Midbrain (tissue), 1 donor: ENCODE measurements at regions not wholly inside any gene's neighbourhood (a gene's known extent, or its start where the extent isn't known, plus 50 kb on each side); places are given as distances from the start of the nearest gene placed in this dataset.
"Not testable (repeated sequence)": the region's sequence is repeated elsewhere in the genome, so short reads cannot be mapped to it uniquely, and the experiment has no call there.

Experiments used
- DNase-seq: peaks from one replicate; lab custom pipeline; 2025; lab: John Stamatoyannopoulos, UW

DNA sequence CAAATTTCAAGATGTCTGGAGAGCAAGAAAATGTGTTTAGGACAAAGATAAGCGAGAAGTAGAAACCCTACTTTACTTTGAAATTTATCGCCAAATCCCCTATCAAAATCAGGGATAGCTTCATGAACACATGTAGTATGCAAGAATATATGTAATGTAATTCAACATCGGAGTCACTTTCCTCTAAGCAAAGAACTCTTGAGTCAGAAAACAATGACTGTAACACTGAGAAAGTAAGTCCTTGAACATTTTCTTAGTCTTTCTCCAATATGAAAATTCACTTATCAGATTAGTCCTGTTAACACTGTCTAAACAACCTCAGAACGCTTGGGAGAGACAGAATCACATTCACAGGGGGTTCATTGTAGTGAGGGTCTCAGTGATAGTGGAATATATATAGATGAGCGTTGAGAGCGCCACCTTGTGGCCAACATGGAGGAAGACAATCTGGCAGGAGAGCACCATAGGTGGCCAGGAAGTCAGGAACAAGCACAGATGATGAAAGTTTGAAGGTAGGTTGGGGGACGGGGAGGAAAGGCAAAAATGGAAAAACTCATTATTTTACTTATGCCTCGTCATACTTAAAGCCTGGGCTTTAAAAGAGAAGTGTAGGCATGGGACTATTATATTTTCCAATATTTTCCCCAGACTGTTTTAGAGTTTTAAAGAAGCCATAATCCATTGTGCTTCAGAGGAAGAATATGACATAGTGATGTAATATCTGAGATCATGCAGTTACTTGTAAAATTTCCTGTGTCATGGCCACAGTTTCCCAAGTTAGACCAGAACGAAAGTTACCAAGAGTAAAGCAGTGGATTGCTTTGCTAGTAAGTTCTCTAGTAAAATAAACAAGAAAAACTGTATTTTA, 115.5 kb upstream of the GNAI1 start:
- peak; percentile 49 for DNase-seq

DNA sequence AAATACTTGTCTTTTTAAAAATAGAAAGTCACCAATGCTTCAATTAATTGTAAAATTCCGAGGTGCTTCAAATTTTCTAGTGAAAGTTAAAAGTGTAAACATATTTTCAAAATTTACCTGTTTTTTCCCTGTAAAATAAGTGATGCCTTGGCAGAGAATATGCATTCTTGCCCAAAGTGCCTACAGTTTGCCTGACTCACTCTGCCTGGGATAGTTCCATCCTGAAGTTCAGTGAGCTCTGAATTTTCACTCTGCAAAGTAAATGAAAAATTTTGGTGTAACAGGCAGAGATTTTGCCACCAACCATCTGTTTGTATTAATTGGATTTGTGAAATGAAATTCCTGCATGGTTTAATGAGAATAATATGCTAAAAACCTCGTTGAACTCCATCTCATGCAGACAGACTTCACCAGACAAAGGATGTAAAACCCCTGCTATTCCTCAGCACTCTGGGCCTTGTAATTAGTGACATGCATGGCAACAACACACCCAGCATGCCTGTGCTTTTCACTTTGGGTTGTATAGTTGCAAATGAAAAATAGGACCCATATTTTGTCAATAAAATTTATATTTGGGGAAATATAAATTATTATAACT, 117.4 kb upstream of the GNAI1 start:
- DNase-seq: no peak

DNA sequence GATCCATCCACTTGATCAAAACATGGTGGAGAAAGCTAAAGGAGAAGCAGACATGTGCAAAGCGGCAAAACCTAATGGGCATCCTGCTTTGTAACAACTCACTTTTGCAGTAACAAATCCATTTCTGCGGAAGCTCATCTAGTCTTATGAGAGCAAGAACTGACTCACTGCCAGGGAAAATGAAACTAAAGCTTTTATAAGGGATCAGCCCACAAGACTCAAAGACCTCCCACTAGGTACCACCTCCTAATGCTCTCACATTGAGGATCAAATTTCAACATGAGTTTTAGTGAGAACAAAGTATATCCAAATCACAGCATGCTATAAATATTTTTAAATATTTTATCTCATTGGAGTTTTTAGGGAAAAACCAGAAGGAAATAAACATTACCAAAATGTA, 120.1 kb upstream of the GNAI1 start:
- no peak for DNase-seq

DNA sequence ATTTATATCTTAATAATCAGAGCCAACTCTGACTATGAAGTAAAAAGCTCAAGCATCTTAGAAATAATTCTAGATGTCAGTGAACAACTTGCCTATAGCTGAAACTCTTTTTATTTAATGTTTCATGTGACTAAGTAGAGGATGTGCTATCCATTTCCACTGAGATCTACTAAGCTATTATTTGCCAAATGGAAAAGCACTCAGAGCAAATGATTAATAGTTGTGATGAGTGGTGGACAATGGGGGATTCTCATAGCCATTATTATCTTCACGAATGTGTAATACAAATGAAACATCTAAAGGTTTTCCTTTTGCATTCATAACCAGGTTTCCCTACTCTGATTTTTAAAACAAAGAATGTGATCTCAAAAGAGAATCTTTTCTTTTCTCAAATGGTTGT, 126.6 kb upstream of the GNAI1 start:
- DNase-seq: no peak

DNA sequence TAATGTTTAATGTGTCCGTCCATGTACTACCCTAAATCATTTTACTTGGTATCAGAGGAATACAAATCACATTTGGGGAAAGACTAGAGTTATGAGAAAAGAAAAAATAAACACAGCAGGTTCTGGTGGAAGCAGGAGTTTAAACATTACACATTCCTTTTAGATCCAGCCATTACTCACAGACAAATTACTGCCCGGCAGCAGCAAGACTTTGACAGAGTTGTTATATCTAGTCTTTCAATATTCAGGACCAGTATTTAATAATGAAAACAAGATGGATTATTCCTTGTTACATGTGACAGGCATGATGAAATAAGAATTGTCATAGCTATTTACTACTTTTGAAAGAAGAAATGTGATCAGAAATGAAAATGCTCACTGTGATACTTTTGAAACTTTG, 131.8 kb upstream of the GNAI1 start:
- no peak for DNase-seq

DNA sequence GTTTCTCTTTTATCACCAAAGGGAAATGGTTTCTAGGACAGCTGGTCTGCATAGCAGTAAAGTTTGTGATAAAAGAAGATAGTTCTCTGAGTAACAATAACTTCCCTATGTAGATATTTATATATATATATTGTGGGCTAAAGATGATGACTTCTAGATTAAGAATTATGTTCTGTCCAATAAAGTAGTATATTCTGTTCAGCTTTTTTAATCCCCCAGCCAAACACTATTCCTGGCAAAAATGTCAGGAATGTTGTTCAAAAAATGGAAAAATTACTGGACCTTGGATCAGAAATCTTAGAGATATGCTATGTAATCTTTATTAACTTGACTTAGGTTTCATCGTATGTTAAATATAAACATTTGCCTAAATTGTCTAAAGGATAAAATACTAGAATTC, 136.3 kb upstream of the GNAI1 start:
- no peak for DNase-seq

DNA sequence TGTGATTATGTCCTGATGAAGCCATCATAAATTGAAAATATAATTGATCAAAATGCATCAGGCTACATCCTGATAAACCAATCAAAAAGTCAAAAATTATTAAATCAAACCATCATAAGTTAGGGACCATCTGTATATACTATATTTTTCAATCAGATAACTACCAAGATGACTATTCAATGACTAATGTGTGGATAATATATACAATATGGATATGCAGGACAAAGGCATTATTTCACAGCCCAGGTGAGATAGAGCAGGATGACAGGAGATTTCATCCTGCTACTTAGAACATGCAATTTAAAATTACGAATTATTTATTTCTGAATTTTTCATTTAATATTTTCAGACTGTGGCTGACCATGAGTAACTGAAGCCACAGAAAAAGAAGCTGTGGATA, 137.3 kb upstream of the GNAI1 start:
- DNase-seq: no peak

DNA sequence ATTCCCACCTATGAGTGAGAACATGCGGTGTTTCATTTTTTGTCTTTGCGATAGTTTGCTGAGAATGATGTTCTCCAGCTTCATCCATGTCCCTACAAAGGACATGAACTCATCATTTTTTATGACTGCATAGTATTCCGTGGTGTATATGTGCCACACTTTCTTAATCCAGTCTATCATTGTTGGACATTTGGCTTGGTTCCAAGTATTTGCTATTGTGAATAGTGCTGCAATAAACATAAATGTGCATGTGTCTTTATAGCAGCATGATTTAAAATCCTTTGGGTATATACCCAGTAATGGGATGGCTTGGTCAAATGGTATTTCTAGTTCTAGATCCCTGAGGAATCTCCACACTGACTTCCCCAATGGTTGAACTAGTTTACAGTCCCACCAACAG, 138.9 kb upstream of the GNAI1 start:
- not testable (repeated sequence) for DNase-seq

DNA sequence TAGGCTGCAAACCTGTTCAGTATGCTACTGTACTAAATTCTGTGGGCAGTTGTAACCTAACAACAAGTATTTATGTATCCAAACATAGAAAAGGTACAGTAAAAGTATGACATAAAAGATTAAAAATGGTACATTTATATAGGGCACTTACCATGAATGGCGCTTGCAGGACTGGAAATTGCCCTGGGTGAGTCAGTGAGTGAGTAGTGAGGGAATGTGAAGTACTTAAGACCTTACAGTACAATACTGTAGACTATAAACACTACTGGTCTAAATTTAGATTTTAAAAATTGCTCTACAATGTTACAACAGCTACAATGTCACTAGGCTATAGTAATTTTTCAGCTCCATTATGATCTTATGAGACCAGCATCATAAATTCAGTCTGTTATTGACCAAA, 146.0 kb upstream of the GNAI1 start:
- no peak for DNase-seq

DNA sequence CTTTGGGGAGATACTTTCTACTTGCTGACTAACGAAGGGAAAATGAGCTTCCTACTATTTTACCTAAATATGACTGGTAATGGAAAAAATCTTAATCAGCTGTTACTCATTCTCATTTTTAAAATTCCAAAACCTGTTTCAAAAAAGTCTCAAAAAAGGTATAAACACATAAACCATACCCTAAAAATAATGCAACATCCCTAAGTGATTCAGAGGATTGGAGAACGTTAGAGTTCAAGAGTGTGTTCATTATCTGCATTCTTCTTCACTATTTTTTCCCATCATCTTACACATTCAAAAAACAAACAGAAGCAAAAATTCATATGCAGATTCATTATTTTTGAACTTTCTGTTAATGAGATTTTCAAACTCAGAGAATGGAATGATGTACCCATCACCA, 150.4 kb upstream of the GNAI1 start:
- no peak for DNase-seq

DNA sequence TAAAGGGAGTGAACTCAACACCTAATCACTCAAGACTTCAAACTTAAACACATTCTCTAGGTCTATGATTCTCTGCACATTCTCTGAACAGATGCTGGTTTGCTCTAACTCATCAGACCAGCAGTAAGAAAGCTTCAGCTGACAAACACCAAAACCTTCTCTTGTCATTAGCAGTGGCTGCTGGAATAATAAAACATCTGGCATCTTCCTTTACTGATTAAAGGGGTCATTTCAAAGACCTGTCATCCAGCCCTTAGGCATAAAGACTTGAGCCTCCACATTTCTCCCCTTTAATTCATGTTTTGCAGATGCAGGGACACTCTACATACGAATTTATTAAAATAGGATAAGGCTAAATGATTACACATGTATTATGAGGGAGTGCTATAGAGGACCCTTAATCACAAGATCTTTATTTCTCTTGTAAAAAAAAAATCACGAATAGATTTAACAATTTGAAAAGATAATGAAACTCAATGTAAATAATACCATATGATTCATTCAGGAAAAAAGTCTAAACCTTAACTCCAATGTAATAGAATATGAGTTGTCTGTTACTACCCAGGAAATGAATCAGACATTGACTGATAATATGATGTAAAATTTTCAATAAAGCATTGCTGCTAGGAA, 152.4 kb upstream of the GNAI1 start:
- DNase-seq: no peak

DNA sequence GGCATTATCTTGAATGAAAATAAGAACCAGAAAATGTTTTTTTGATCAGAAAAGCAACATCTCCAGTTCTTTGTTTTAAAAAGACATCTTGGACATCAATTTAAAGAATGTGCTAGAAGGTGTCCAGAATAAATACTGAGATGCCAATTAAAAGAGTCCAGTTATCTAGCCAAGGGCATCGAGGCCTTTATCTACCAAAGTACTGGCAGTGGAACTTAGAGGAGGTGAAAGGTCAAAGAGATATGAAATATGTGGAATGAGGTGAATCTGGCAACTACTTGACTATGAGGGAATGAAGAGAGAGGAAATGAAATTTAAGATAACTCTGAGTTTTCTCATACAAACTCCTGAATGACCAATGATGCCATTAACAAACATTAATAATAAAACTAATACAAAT, 154.3 kb upstream of the GNAI1 start:
- no peak for DNase-seq

DNA sequence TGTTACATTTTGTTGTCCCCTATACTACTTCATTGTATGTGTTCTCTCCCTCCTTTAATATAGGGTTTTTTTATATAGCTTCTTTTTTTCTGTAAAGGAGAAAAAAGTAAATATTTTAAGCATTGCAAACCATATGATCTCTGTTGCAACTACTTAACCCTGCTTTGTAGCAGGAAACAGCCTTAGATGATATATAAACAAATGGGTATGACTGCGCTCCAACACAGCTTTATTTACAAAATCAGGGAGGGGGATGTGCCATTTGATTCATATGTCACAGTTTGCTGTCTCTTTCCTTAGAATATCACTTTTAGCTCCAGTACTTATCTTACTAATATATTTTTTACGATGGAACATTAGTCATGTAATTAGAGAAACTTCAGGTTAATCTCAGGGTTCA, 155.2 kb upstream of the GNAI1 start:
- DNase-seq: no peak

DNA sequence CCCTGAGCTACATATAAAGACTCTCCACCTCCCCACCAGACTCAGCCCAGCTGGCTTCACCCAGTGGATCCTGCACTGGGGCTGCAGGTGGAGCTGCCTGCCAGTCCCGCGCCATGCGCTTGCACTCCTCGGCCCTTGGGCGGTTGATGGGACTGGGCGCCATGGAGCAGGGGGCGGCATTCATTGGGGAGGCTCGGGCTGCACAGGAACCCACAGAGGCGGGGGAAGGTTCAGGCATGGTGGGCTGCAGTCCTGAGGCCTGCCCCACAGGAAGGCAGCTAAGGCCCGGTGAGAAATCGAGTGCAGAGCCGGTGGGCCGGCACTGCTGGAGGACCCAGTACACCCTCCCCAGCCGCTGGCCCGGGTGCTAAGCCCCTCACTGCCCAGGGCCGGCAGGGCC, 157.2 kb upstream of the GNAI1 start:
- no peak for DNase-seq

DNA sequence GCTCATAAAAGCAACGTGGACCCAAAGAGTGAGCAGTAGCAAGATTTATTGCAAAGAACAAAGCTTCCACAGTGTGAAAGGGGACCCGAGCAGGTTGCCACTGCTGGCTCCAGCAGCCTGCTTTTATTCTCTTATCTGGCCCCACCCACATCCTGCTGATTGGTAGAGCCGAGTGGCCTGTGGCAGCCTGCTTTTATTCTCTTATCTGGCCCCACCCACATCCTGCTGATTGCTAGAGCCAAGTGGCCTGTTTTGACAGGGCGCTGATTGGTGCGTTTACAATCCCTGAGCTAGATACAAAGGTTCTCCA, 158.0 kb upstream of the GNAI1 start:
- not testable (repeated sequence) for DNase-seq

DNA sequence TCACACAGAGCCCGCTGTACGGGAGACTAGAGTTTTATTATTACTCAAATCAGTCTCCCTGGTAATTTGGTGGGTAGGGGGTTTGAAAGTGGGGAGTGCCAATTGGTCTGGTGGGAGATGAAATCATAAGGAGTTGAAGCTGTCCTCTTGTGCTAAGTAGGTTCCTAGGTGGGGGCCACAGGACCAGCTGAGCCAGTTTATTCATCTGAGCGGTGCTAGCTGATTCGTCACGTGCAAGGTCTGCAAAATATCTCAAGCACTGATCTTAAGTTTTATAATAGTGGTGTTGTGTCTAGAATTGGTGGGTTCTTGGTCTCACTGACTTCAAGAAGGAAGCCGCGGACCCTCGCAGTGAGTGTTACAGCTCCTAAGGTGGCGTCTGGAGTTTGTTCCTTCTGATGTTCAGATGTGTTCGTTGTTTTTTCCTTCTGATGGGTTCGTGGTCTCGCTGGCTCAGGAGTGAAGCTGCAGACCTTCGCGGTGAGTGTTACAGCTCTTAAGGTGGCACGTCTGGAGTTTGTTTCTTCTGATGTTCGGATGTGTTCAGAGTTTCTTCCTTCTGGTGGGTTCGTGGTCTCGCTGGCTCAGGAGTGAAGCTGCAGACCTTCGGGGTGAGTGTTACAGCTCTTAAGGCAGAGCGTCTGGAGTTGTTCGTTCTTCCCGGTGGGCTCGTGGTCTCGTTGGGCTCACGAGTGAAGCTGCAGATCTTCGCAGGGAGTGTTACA, 158.5 kb upstream of the GNAI1 start:
- DNase-seq: not testable (repeated sequence)

DNA sequence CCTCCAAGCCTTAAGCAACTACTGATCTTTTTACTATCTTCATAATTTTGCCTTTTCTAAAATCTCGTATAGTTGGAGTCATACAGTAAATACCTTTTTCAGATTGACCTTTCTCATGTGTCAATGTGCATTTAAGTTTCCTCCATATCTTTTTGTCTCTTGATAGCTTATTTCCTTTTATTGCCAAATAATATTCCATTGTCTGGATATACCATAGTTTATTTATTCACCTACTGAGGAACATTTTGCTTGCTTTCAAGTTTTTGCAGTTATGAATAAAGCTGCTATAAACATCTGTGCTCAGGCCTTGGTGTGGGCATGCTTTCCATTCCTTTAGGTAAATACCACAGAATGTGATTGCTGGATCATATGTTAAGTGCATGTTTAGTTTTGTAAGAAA, 161.2 kb upstream of the GNAI1 start:
- DNase-seq: no peak

DNA sequence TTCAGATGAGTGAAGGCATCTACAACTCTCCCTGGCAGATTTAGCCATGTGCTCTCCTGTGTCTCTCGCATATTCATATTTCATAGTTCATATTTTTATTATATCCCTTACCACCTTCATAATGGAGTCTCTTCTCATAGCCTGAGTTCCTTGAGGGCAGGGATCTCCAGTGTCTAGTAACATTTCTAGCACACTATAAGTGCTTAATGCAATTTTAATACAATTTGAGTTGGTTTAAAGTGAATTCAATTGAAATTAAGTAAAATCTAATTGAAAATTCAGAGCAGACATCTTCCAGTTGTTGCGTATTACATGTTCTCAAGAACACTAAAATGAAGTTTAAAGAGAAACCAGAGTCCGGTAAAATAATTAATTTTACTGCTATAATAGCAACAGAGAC, 163.6 kb upstream of the GNAI1 start:
- DNase-seq: no peak

DNA sequence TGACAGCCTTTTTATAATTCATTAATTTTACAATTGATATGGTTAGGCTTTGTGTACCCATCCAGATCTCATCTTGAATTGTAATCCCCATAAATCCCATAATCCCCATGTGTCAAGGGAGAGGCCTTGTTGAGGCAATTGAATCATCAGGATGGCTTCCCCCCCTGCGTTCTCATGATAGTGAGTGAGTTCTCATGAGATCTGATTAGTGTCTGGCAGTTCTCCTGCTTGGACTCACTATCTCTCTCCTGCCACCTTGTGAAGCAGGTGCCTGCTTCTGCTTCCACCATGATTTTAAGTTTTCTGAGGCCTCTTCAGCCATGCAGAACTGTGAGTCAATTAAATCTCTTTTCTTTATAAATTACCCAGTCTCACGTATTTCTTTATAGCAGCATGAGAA, 165.7 kb upstream of the GNAI1 start:
- DNase-seq: no peak

DNA sequence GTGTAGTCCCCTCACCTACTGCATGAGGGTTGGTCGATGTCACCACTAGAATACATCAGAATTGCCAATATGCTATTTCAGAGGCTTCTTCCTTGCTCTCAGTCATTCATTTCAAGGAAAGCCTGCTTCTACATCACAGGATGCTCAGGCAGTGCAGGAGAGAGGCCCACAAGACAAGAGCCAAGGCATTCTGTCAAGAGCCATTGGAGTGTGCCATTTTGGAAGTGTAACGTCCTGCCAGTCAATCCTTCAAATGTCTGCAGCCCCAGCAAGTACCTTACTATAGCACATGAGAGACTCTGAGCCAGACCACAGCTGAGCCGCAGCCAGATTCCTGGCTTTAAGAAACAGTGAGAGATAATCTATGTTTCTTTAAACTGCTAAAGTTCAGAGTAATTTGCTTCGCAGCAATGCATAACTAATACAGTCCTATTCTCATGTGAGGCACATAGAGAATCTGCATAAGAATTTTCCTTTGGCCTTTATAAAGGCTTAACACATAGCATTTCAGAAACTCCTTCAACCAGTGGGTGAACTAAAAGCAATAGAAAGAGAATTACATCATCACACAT, 166.5 kb upstream of the GNAI1 start:
- no peak for DNase-seq

DNA sequence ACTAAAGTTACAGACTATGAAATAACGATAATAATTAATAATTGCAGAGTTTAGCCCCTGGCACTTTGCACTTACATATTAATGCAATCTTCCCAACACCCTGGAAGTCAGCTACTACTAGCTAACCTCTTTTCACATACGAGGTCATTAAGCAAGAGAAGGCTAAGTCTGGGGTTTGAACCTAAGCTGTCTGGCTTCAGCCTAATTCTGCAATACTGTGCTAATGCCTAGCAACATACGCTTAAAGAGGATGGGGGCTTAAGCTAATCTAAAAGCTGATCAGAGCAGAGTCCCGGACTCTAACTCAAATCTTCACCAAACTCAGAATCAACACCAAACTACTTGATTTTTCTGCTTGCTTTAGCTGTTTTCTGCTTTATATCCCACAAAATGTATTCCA, 168.7 kb upstream of the GNAI1 start:
- DNase-seq: no peak

DNA sequence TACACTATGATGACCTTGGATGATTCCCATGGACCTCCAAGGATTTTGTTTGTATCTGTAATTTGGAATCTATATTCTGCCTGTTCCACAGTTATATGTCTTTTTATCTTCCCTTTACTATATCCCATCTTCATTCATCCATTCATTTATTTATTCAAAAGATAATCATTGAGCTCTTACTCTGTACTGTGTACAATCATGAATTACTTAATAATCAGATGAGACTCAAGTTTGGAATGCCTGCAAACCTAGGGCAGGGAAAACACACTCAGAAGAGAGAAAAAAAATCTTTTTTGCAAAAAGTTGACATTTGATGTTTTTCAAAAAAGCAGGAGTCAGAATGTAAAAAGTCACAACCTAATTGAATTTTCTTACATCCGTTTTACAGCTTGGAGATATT, 170.2 kb upstream of the GNAI1 start:
- no peak for DNase-seq

DNA sequence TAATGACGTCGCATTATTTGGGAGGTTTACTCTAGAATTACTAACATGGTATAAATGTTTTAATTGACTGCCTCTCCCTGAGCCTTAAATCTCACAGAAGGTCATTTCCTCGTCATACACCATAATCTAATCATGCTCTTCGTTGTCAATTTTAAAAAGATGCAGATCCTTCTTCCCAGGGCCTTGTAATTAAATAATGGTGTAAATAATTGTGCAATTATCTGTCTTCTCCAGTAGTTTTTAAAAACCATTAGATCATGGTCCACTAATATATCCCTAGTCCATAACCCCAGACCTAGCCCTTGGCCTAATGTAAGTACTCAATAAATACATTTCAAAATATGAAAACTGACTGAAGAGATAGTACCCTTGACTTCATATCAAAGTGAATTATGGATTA, 181.5 kb upstream of the GNAI1 start:
- DNase-seq: no peak
